ENCODE measurements at regions not wholly inside any gene's neighbourhood (a gene's known extent, or its start where the extent isn't known, plus 50 kb on each side); places are given as distances from the start of the nearest gene placed in this dataset.

DNA sequence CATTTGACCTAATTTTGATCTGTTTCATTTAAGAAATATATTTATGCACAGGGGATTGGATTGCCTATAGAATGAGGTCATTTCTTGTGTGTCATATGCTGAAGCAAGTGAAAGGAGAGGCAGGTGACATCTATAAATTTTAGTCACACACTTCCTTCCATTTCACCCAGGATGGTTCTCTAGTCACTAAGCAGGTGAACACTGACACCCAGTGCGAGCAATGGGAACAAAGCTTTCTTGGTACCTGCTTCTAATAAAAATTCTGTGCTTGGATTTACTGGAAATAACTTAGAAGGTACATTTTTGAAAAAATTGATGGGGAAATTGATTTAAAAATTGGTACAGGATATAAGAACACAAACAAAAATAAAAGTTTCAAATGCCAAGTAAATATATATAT lies 66.9 kb upstream of the MC3R start:
- TF ChIP-seq, protein P1, sequence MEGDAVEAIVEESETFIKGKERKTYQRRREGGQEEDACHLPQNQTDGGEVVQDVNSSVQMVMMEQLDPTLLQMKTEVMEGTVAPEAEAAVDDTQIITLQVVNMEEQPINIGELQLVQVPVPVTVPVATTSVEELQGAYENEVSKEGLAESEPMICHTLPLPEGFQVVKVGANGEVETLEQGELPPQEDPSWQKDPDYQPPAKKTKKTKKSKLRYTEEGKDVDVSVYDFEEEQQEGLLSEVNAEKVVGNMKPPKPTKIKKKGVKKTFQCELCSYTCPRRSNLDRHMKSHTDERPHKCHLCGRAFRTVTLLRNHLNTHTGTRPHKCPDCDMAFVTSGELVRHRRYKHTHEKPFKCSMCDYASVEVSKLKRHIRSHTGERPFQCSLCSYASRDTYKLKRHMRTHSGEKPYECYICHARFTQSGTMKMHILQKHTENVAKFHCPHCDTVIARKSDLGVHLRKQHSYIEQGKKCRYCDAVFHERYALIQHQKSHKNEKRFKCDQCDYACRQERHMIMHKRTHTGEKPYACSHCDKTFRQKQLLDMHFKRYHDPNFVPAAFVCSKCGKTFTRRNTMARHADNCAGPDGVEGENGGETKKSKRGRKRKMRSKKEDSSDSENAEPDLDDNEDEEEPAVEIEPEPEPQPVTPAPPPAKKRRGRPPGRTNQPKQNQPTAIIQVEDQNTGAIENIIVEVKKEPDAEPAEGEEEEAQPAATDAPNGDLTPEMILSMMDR (IDR thresholded peaks at IDR 0.05; ENCODE audit: low read length): no peak; the same call in 1 of the 2 replicates
- TF ChIP-seq EZH2phosphoT487 (IDR thresholded peaks at IDR 0.05; ENCODE audit: low read length): no peak
